ENCODE measurements at regions not wholly inside any gene's neighbourhood (a gene's known extent, or its start where the extent isn't known, plus 50 kb on each side); places are given as distances from the start of the nearest gene placed in this dataset.

DNA sequence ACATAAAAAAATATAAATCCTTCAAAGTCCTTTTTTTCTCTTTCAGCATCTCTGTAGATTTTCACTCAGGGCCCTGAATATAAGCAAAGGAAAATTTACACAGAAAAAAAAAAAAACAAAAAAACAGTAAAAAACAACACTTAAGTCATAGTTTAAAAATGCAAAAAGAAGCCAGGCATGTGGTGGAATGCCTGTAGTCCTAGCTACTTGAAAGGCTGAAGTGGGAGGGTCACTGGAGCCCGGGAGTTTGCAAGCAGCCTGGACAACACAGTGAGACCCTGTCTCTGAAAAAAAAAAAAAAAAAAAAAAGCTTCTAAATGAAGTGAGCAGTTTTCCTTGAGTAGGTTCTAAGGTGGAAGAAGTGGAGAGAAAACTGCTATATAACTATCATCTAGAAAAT, 55.0 kb upstream of the BNC2 start:
- no peak for ATAC-seq
- TF ChIP-seq, protein P1, sequence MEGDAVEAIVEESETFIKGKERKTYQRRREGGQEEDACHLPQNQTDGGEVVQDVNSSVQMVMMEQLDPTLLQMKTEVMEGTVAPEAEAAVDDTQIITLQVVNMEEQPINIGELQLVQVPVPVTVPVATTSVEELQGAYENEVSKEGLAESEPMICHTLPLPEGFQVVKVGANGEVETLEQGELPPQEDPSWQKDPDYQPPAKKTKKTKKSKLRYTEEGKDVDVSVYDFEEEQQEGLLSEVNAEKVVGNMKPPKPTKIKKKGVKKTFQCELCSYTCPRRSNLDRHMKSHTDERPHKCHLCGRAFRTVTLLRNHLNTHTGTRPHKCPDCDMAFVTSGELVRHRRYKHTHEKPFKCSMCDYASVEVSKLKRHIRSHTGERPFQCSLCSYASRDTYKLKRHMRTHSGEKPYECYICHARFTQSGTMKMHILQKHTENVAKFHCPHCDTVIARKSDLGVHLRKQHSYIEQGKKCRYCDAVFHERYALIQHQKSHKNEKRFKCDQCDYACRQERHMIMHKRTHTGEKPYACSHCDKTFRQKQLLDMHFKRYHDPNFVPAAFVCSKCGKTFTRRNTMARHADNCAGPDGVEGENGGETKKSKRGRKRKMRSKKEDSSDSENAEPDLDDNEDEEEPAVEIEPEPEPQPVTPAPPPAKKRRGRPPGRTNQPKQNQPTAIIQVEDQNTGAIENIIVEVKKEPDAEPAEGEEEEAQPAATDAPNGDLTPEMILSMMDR (IDR thresholded peaks at IDR 0.05), result no peak
- Histone ChIP-seq H3K4me1 (ENCODE audit: low read depth) (no peaks in the 10 kb centered on the region), H3K9me3 (no peaks in the 10 kb centered on the region), H3K36me3 (ENCODE audit: low read depth) (no peaks in the 10 kb centered on the region), H3K4me3 (no peak overlapping the region)
- intact Hi-C loops (cut with DNase I, micrococcal nuclease), result no loop called here
- DNase-seq, result no peak

- Histone ChIP-seq H3K36me3 (ENCODE audit: low read depth) (no peaks in the 10 kb centered on the region), H3K4me3 (no peak overlapping the region), H3K4me1 (ENCODE audit: low read depth) (no peaks in the 10 kb centered on the region), H3K9me3 (no peaks in the 10 kb centered on the region)
- DNase-seq, result no peak
- ATAC-seq, result no peak
- TF ChIP-seq, protein P1 (IDR thresholded peaks at IDR 0.05), result no peak
- intact Hi-C loops (cut with DNase I, micrococcal nuclease), result no loop called here
Observed at GRCh38 chr9:16924311-16924915, 53.9 kb upstream of the BNC2 start.

DNA sequence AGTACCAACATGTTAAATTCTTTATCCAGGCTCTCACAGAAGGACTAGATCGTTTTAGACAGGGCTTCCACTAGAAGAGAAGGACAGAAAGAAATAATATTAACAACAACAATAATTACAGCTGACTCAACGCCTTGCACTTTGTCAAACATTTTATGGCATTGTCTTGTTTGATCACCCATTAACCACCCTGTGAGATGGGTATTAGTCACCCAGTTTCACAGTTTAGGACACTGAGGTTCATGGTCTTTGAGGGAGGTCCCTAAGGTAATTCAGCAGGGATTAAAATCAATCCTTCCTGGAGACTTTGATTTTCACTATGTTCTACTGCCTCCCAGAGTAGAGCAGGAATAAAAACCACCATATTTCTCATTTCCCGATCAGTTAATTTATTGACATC, 51.4 kb upstream of the BNC2 start:
- DNase-seq (no peak), ATAC-seq (no peak)
- no peak overlapping the region for H3K4me3 ChIP-seq
- H3K36me3 ChIP-seq (ENCODE audit: low read depth), result no peaks in the 10 kb centered on the region
- intact Hi-C loops (cut with DNase I, micrococcal nuclease), result no loop called here
- no peaks in the 10 kb centered on the region for H3K9me3 ChIP-seq
- no peaks in the 10 kb centered on the region for H3K4me1 ChIP-seq (ENCODE audit: low read depth)
- TF ChIP-seq, protein P1 (IDR thresholded peaks at IDR 0.05), result no peak
